ENCODE measurements at regions not wholly inside any gene's neighbourhood (a gene's known extent, or its start where the extent isn't known, plus 50 kb on each side); places are given as distances from the start of the nearest gene placed in this dataset.

GRCh38 chr2:104521247-104521646 lies 332.7 kb upstream of the POU3F3 start:
- Histone ChIP-seq H3K4me3 (no peak overlapping the region), H3K27ac (no peak overlapping the region), H3K36me3 (no peaks in the 10 kb centered on the region), H3K9me3 (peaks cover 0 to 15% (median 5%) of the 10 kb centered on the region in 12 donors), H3K27me3 (no peaks in the 10 kb centered on the region), H3K4me1 (no peaks in the 10 kb centered on the region)
- ATAC-seq (no peak), DNase-seq (no peak)
- intact Hi-C loops (cut with DNase I), result no loop called here
- TF ChIP-seq POLR2A (IDR thresholded peaks at IDR 0.05) (no peak), CTCF (IDR thresholded peaks at IDR 0.05) (no peak)
- WGBS, 4 donors, result 36 to 47% (median 40%) methylated on average over 5 of the region's 5 CpGs

GRCh38 chr2:104523921-104524320 lies 330.0 kb upstream of the POU3F3 start:
- Histone ChIP-seq H3K4me3 (no peak overlapping the region), H3K36me3 (no peaks in the 10 kb centered on the region), H3K4me1 (no peaks in the 10 kb centered on the region), H3K27ac (no peak overlapping the region), H3K27me3 (no peaks in the 10 kb centered on the region), H3K9me3 (peaks cover 0 to 15% (median 5%) of the 10 kb centered on the region in 12 donors)
- WGBS, 4 donors, result 79 to 88% (median 82%) methylated on average over 2 of the region's 2 CpGs
- intact Hi-C loops (cut with DNase I), result no loop called here
- DNase-seq (no peak), ATAC-seq (no peak)
- no peak for TF ChIP-seq CTCF (IDR thresholded peaks at IDR 0.05)
- TF ChIP-seq POLR2A (IDR thresholded peaks at IDR 0.05), result no peak

- H3K4me1 ChIP-seq, result no peaks in the 10 kb centered on the region
- 30 to 35% (median 34%) methylated on average over 8 of the region's 8 CpGs for WGBS, 4 donors
- no peaks in the 10 kb centered on the region for H3K27me3 ChIP-seq
- H3K27ac ChIP-seq, result no peak overlapping the region
- ATAC-seq, result no peak
- no peak for DNase-seq
- H3K4me3 ChIP-seq, result no peak overlapping the region
- TF ChIP-seq CTCF (IDR thresholded peaks at IDR 0.05), result no peak
- TF ChIP-seq POLR2A (IDR thresholded peaks at IDR 0.05), result no peak
- peaks cover 0 to 2% (median 0%) of the 10 kb centered on the region in 12 donors for H3K9me3 ChIP-seq
- no peaks in the 10 kb centered on the region for H3K36me3 ChIP-seq
- intact Hi-C loops (cut with DNase I), result no loop called here
These were observed 325.8 kb upstream of the POU3F3 start for GRCh38 chr2:104528101-104528500.

GRCh38 chr2:104531122-104531521 lies 322.8 kb upstream of the POU3F3 start:
- no peak overlapping the region for H3K27ac ChIP-seq
- DNase-seq (no peak), ATAC-seq (no peak)
- intact Hi-C loops (cut with DNase I), result no loop called here
- H3K27me3 ChIP-seq, result no peaks in the 10 kb centered on the region
- WGBS, 4 donors, result 83 to 88% (median 86%) methylated on average over 10 of the region's 10 CpGs
- H3K9me3 ChIP-seq, result peaks cover 0 to 4% (median 0%) of the 10 kb centered on the region in 12 donors
- H3K4me1 ChIP-seq, result no peaks in the 10 kb centered on the region
- no peaks in the 10 kb centered on the region for H3K36me3 ChIP-seq
- TF ChIP-seq CTCF (IDR thresholded peaks at IDR 0.05), result no peak
- TF ChIP-seq POLR2A (IDR thresholded peaks at IDR 0.05), result no peak
- no peak overlapping the region for H3K4me3 ChIP-seq
